ENCODE measurements at regions not wholly inside any gene's neighbourhood (a gene's known extent, or its start where the extent isn't known, plus 50 kb on each side); places are given as distances from the start of the nearest gene placed in this dataset.

- TF ChIP-seq CTCF (IDR thresholded peaks at IDR 0.05; ENCODE audit: low read depth, low read length) (no peak), EZH2phosphoT487 (IDR thresholded peaks at IDR 0.05; ENCODE audit: low read depth) (no peak)
Measured at GRCh38 chr2:156219491-156220100, 112.9 kb downstream of the NR4A2 start.
